ENCODE measurements at regions not wholly inside any gene's neighbourhood (a gene's known extent, or its start where the extent isn't known, plus 50 kb on each side); places are given as distances from the start of the nearest gene placed in this dataset.

GRCh38 chr9:6147846-6148245 lies 67.8 kb upstream of the IL33 start:
- TF ChIP-seq, protein P1, sequence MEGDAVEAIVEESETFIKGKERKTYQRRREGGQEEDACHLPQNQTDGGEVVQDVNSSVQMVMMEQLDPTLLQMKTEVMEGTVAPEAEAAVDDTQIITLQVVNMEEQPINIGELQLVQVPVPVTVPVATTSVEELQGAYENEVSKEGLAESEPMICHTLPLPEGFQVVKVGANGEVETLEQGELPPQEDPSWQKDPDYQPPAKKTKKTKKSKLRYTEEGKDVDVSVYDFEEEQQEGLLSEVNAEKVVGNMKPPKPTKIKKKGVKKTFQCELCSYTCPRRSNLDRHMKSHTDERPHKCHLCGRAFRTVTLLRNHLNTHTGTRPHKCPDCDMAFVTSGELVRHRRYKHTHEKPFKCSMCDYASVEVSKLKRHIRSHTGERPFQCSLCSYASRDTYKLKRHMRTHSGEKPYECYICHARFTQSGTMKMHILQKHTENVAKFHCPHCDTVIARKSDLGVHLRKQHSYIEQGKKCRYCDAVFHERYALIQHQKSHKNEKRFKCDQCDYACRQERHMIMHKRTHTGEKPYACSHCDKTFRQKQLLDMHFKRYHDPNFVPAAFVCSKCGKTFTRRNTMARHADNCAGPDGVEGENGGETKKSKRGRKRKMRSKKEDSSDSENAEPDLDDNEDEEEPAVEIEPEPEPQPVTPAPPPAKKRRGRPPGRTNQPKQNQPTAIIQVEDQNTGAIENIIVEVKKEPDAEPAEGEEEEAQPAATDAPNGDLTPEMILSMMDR (IDR thresholded peaks at IDR 0.05), result no peak
- TF ChIP-seq POLR2A (IDR thresholded peaks at IDR 0.05) (no peak), POLR2AphosphoS5 (IDR thresholded peaks at IDR 0.05) (no peak)
